ENCODE measurements at regions not wholly inside any gene's neighbourhood (a gene's known extent, or its start where the extent isn't known, plus 50 kb on each side); places are given as distances from the start of the nearest gene placed in this dataset.

- TF ChIP-seq NR4A1 (CRISPR knock-in tag; IDR thresholded peaks at IDR 0.05) (no peak), NR4A1 (tag; IDR thresholded peaks at IDR 0.05) (no peak)
- TF ChIP-seq, protein P1, sequence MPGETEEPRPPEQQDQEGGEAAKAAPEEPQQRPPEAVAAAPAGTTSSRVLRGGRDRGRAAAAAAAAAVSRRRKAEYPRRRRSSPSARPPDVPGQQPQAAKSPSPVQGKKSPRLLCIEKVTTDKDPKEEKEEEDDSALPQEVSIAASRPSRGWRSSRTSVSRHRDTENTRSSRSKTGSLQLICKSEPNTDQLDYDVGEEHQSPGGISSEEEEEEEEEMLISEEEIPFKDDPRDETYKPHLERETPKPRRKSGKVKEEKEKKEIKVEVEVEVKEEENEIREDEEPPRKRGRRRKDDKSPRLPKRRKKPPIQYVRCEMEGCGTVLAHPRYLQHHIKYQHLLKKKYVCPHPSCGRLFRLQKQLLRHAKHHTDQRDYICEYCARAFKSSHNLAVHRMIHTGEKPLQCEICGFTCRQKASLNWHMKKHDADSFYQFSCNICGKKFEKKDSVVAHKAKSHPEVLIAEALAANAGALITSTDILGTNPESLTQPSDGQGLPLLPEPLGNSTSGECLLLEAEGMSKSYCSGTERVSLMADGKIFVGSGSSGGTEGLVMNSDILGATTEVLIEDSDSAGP (CRISPR knock-in tag; IDR thresholded peaks at IDR 0.05): no peak
These were observed 273.9 kb upstream of the MIS18BP1 start for GRCh38 chr14:45526715-45527549.
